AG09319 (cell line): ENCODE measurements at regions not wholly inside any gene's neighbourhood (a gene's known extent, or its start where the extent isn't known, plus 50 kb on each side); places are given as distances from the start of the nearest gene placed in this dataset.

Experiments used
- DNase-seq: peaks from one replicate; pipeline ENCODE4 v3.0.0-alpha.2; 2010; ENCODE audit warnings: low read depth; ENCODE audit errors: extremely low read depth
- CTCF ChIP-seq: IDR thresholded peaks from 2 replicates; pipeline ENCODE4 v1.5.1; 2011; ENCODE audit warnings: low read depth, mild to moderate bottlenecking, inconsistent platforms, low read length, moderate library complexity

GRCh38 chr13:50456111-50456510 is 387.4 kb downstream of the DLEU7 start:
- no peak for DNase-seq
- no peak for TF ChIP-seq CTCF

DNA sequence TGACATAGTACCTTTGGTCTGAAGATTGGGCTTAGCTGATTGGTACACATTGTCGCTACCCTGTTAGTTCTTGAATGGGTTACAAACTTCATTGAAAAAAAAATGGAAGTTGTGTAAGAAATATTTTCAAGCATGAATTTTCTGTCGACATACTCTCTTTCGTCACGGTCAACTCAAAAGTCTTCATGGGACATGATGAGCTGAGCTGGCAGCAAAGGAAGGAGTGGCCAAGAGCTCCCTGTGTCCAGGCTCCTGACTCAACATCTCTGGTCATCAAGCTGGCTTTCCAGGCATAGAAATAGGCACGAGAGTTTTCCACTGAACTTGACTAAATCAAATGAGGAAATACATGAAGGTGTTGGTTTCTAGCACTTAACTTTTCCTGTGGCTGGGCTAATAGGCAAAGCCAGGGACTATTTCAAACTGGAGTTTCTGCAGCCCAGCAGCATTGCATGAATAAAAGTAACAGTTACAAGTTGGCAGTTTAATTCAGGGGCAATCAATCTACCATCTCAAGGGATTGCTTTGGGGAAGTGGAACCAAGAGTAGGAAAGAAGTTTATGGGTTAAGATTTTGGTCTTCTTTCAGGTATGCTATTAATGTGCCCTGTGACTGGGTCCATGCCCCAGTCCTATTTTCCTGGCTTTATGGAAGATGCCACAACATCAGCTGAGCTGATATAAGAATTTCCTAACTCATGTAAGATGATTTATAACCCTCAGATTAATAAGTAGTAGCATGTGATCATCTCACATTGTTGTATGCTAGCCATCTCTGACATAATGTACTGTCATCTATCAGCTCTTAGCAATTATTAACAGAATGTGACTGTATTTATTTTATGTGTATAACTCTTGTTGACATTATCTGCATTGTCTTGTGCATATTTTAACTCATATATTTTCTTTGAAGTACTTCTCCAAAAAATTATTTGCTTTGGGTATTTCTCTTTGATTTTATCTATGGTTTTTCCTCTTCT is 385.8 kb downstream of the DLEU7 start:
- no peak for TF ChIP-seq CTCF
- no peak for DNase-seq

DNA sequence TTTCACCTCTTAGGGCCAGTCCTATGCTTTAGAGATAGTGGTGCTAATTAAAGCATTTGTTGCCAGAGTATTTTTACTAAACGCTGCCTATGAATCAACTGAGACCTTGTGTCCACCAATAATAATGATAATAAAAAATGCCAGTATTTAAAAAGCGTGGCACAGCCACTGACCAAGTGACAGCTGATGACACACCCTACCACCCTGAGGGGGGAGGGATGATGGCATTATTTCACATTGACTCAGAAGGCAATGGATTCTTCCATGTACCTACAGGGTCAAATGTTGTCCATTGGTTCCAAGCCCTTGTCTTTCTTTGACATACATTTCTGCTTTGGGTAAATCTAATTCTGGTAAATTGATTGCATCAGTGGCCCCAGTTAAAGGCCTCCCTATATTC is 384.4 kb downstream of the DLEU7 start:
- DNase-seq: no peak
- TF ChIP-seq CTCF: no peak

DNA sequence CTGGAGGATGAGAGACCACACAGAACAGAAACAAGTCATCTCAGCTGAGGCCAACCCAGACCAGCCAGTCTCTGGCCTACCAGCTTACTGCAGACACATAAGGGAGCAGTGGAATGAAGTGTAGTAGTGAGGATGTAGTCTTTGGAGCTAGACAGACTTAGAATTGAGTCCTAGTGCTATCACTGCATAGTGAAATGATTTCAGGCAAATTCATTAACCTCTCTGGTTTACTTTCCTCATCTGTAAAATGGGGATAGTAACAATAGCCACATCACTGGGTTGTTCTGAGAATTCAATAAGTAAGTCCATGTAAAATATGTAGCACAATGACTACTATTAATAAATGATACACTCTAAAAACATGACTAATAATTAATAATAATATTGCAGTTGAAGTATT is 383.8 kb downstream of the DLEU7 start:
- TF ChIP-seq CTCF: no peak
- no peak for DNase-seq

GRCh38 chr13:50460358-50460757 is 383.1 kb downstream of the DLEU7 start:
- DNase-seq: no peak
- no peak for TF ChIP-seq CTCF

DNA sequence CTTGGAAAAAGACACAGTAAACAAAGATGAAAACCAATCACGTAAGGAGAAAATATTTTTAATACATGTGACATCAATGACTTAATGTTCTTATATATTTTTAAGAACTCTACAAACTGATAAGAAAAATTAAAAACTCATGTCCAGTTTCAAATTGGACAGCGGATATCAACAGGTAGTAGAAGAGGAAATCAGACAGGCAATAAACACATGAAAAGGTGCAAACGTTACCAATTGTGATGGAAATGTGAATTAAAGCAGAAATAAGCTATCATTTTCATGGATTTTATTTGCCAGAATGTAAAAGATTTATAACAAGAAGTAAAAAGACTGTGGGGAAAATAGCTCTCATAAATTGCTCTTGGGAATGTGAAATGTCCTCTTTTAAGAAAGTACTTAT is 382.3 kb downstream of the DLEU7 start:
- TF ChIP-seq CTCF: no peak
- no peak for DNase-seq

GRCh38 chr13:50463719-50464118 is 379.8 kb downstream of the DLEU7 start:
- no peak for DNase-seq
- no peak for TF ChIP-seq CTCF
